SK-N-SH treated with all-trans-retinoic acid at 6 μM for 48 hours (cell line): ENCODE measurements at regions not wholly inside any gene's neighbourhood (a gene's known extent, or its start where the extent isn't known, plus 50 kb on each side); places are given as distances from the start of the nearest gene placed in this dataset.

Source experiments
- ARNTL ChIP-seq: fragments of 450-650 bp; formaldehyde crosslinking; IDR thresholded peaks from 2 replicates; pipeline ENCODE4 v1.5.0; 2020; ENCODE audit warnings: low read depth, mild to moderate bottlenecking, moderate library complexity, borderline replicate concordance
- BACH2 ChIP-seq: fragments of 250-450 bp; sonication (Bioruptor Pico); IDR thresholded peaks from 2 replicates; pipeline ENCODE4 v1.9.0; 2021; ENCODE audit warnings: mild to moderate bottlenecking, borderline replicate concordance
- RARB ChIP-seq: fragments of 250-450 bp; sonication (Bioruptor Pico); IDR thresholded peaks from 2 replicates; pipeline ENCODE4 v1.8.0; 2021; ENCODE audit warnings: mild to moderate bottlenecking, moderate library complexity
- SNAI2 ChIP-seq: fragments of 250-450 bp; sonication (Bioruptor Pico); IDR thresholded peaks from 2 replicates; pipeline ENCODE4 v1.5.0; 2020; ENCODE audit warnings: mild to moderate bottlenecking, moderate library complexity
- ZFP3 ChIP-seq: fragments of 250-450 bp; sonication (Bioruptor Pico); IDR thresholded peaks from 2 replicates; pipeline ENCODE4 v1.5.0; 2020; ENCODE audit warnings: mild to moderate bottlenecking, moderate library complexity
- ZNF565 ChIP-seq: fragments of 450-650 bp; formaldehyde crosslinking; conservative IDR thresholded peaks from 2 replicates; pipeline ENCODE4 v1.5.0; 2020; ENCODE audit warnings: low read depth, mild to moderate bottlenecking, moderate library complexity
- ZNF70 ChIP-seq: fragments of 450-650 bp; formaldehyde crosslinking; IDR thresholded peaks from 2 replicates; pipeline ENCODE4 v1.5.0; 2020; ENCODE audit warnings: mild to moderate bottlenecking, moderate library complexity
- ZNF8 ChIP-seq: fragments of 450-650 bp; formaldehyde crosslinking; IDR thresholded peaks from 2 replicates; pipeline ENCODE4 v1.5.0; 2020; ENCODE audit warnings: mild to moderate bottlenecking, moderate library complexity
- TF ChIP-seq, protein P1 (sequence below): fragments of 250-450 bp; sonication (Bioruptor Pico); IDR thresholded peaks from 2 replicates; pipeline ENCODE4 v1.8.0; 2020; ENCODE audit warnings: mild to moderate bottlenecking, moderate library complexity, borderline replicate concordance
- TF ChIP-seq, protein P2 (sequence below): fragments of 250-450 bp; sonication (Bioruptor Pico); IDR thresholded peaks from 2 replicates; pipeline ENCODE4 v1.5.1; 2021; ENCODE audit warnings: mild to moderate bottlenecking, moderate library complexity
- TF ChIP-seq, protein P3 (sequence below): fragments of 250-450 bp; sonication (Bioruptor Pico); IDR thresholded peaks from 2 replicates; pipeline ENCODE4 v1.5.1; 2020; ENCODE audit warnings: low read depth, mild to moderate bottlenecking, moderate library complexity
- TF ChIP-seq, protein P4 (sequence below): fragments of 250-450 bp; sonication (Bioruptor Pico); IDR thresholded peaks from 2 replicates; pipeline ENCODE4 v1.8.0; 2021; ENCODE audit warnings: low read depth, mild to moderate bottlenecking, moderate library complexity, borderline replicate concordance
- TF ChIP-seq, protein P5 (sequence below): fragments of 250-450 bp; sonication (Bioruptor Pico); IDR thresholded peaks from 2 replicates; pipeline ENCODE4 v1.5.0; 2020; ENCODE audit warnings: mild to moderate bottlenecking, moderate library complexity

DNA sequence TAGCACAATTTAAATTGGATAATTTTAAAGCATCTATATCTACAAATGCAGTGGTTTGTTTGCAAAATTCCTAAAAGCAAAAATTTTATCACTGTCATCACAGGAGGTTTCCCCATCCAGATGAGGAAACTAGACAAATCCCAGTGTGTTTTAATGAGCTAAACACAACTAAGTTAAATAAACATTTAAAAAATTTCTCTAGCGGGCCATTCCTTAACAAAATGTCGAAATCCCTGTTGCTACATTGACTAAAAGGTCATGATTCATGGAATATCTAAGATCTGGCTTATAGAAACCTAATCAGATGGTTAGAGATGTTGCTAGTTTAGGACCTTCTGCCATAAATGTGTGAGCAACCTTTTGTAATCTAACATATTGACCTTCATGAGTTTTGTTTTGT lies 107.3 kb upstream of the BDNF start:
- TF ChIP-seq ZFP3 (no peak), ARNTL (CRISPR knock-in tag) (no peak), RARB (no peak), ZNF565 (CRISPR knock-in tag) (no peak), SNAI2 (CRISPR knock-in tag) (no peak), ZNF8 (CRISPR knock-in tag) (no peak), BACH2 (CRISPR knock-in tag) (no peak), ZNF70 (CRISPR knock-in tag) (no peak)
- TF ChIP-seq, protein P1, sequence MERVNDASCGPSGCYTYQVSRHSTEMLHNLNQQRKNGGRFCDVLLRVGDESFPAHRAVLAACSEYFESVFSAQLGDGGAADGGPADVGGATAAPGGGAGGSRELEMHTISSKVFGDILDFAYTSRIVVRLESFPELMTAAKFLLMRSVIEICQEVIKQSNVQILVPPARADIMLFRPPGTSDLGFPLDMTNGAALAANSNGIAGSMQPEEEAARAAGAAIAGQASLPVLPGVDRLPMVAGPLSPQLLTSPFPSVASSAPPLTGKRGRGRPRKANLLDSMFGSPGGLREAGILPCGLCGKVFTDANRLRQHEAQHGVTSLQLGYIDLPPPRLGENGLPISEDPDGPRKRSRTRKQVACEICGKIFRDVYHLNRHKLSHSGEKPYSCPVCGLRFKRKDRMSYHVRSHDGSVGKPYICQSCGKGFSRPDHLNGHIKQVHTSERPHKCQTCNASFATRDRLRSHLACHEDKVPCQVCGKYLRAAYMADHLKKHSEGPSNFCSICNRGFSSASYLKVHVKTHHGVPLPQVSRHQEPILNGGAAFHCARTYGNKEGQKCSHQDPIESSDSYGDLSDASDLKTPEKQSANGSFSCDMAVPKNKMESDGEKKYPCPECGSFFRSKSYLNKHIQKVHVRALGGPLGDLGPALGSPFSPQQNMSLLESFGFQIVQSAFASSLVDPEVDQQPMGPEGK (CRISPR knock-in tag): no peak
- TF ChIP-seq, protein P2, sequence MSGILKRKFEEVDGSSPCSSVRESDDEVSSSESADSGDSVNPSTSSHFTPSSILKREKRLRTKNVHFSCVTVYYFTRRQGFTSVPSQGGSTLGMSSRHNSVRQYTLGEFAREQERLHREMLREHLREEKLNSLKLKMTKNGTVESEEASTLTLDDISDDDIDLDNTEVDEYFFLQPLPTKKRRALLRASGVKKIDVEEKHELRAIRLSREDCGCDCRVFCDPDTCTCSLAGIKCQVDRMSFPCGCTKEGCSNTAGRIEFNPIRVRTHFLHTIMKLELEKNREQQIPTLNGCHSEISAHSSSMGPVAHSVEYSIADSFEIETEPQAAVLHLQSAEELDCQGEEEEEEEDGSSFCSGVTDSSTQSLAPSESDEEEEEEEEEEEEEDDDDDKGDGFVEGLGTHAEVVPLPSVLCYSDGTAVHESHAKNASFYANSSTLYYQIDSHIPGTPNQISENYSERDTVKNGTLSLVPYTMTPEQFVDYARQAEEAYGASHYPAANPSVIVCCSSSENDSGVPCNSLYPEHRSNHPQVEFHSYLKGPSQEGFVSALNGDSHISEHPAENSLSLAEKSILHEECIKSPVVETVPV (CRISPR knock-in tag): no peak
- TF ChIP-seq, protein P3, sequence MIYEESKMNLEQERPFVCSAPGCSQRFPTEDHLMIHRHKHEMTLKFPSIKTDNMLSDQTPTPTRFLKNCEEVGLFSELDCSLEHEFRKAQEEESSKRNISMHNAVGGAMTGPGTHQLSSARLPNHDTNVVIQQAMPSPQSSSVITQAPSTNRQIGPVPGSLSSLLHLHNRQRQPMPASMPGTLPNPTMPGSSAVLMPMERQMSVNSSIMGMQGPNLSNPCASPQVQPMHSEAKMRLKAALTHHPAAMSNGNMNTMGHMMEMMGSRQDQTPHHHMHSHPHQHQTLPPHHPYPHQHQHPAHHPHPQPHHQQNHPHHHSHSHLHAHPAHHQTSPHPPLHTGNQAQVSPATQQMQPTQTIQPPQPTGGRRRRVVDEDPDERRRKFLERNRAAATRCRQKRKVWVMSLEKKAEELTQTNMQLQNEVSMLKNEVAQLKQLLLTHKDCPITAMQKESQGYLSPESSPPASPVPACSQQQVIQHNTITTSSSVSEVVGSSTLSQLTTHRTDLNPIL (CRISPR knock-in tag): no peak
- TF ChIP-seq, protein P4, sequence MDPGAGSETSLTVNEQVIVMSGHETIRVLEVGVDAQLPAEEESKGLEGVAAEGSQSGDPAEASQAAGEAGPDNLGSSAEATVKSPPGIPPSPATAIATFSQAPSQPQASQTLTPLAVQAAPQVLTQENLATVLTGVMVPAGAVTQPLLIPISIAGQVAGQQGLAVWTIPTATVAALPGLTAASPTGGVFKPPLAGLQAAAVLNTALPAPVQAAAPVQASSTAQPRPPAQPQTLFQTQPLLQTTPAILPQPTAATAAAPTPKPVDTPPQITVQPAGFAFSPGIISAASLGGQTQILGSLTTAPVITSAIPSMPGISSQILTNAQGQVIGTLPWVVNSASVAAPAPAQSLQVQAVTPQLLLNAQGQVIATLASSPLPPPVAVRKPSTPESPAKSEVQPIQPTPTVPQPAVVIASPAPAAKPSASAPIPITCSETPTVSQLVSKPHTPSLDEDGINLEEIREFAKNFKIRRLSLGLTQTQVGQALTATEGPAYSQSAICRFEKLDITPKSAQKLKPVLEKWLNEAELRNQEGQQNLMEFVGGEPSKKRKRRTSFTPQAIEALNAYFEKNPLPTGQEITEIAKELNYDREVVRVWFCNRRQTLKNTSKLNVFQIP: no peak
- TF ChIP-seq, protein P5, sequence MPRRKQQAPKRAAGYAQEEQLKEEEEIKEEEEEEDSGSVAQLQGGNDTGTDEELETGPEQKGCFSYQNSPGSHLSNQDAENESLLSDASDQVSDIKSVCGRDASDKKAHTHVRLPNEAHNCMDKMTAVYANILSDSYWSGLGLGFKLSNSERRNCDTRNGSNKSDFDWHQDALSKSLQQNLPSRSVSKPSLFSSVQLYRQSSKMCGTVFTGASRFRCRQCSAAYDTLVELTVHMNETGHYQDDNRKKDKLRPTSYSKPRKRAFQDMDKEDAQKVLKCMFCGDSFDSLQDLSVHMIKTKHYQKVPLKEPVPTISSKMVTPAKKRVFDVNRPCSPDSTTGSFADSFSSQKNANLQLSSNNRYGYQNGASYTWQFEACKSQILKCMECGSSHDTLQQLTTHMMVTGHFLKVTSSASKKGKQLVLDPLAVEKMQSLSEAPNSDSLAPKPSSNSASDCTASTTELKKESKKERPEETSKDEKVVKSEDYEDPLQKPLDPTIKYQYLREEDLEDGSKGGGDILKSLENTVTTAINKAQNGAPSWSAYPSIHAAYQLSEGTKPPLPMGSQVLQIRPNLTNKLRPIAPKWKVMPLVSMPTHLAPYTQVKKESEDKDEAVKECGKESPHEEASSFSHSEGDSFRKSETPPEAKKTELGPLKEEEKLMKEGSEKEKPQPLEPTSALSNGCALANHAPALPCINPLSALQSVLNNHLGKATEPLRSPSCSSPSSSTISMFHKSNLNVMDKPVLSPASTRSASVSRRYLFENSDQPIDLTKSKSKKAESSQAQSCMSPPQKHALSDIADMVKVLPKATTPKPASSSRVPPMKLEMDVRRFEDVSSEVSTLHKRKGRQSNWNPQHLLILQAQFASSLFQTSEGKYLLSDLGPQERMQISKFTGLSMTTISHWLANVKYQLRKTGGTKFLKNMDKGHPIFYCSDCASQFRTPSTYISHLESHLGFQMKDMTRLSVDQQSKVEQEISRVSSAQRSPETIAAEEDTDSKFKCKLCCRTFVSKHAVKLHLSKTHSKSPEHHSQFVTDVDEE: no peak
